ENCODE measurements at regions not wholly inside any gene's neighbourhood (a gene's known extent, or its start where the extent isn't known, plus 50 kb on each side); places are given as distances from the start of the nearest gene placed in this dataset.

GRCh38 chr2:120544522-120544921, 191.1 kb upstream of the GLI2 start:
- H2BK5ac ChIP-seq (ENCODE audit: low read depth, low read length): no peak overlapping the region
- no peak overlapping the region for H3K27ac ChIP-seq (ENCODE audit: low read depth, low read length)
- ChIA-PET POLR2A (ENCODE audit: partially characterized antibody) (interaction anchor here (0.9 kb wide), 1 partner anchor 11 kb away, joined by 3 read pairs; no protein-coding TSS in a partner anchor), CTCF (ENCODE audit: partially characterized antibody) (interaction anchor here (0.9 to 3.8 kb wide), 7 partner anchors 9 to 133 kb away, joined by 3 to 19 read pairs (median 3); no protein-coding TSS in a partner anchor)
- H3K4me3 ChIP-seq (ENCODE audit: extremely low read depth in 1 of 4, insufficient read depth in 2 of 4, low read depth in 3 of 4, low read length in 4 of 4): no peak overlapping the region
- no peak overlapping the region for H3K4ac ChIP-seq (replicated peaks; ENCODE audit: insufficient read length, low read depth, low read length)
- TF ChIP-seq CHD1 (IDR thresholded peaks at IDR 0.05; ENCODE audit: low read depth, low read length): no peak
- no peak for TF ChIP-seq CEBPB (IDR thresholded peaks at IDR 0.05; ENCODE audit: low read depth, low read length)
- no peak for TF ChIP-seq YY1 (IDR thresholded peaks at IDR 0.05; ENCODE audit: low read depth, low read length)
- no peak for TF ChIP-seq RAD21 (IDR thresholded peaks at IDR 0.05 in 1 of 2, conservative IDR thresholded peaks at IDR 0.05 in 1 of 2; ENCODE audit: low read depth in 2 of 2, low read length in 2 of 2)
- no peak for TF ChIP-seq RNF2 (IDR thresholded peaks at IDR 0.05; ENCODE audit: borderline replicate concordance, low read depth, low read length, missing control alignments, poor library complexity, severe bottlenecking)
- no peak for TF ChIP-seq CBX5 (IDR thresholded peaks at IDR 0.05; ENCODE audit: low read depth, low read length)
- TF ChIP-seq NANOG (IDR thresholded peaks at IDR 0.05; ENCODE audit: insufficient read depth, low read depth, low read length, poor library complexity, severe bottlenecking): no peak
- no peak for TF ChIP-seq KDM1A (IDR thresholded peaks at IDR 0.05; ENCODE audit: borderline replicate concordance, low read length)
- no peak for TF ChIP-seq TAF7 (optimal IDR thresholded peaks at IDR 0.05; ENCODE audit: borderline replicate concordance, low read depth, low read length)
- no peak for TF ChIP-seq SP4 (IDR thresholded peaks at IDR 0.05; ENCODE audit: low read length)
- H2BK120ac ChIP-seq (replicated peaks; ENCODE audit: low read depth, low read length): no peak overlapping the region
- no peak overlapping the region for H4K8ac ChIP-seq (ENCODE audit: extremely low read depth, insufficient read depth, low read length)
- H3K56ac ChIP-seq (replicated peaks; ENCODE audit: insufficient read length, low read depth, low read length): no peak overlapping the region
- H4K91ac ChIP-seq (replicated peaks; ENCODE audit: insufficient read length, low read length): no peak overlapping the region
- no peak overlapping the region for H3K9ac ChIP-seq (replicated peaks in 1 of 4; ENCODE audit: extremely low read depth in 1 of 4, low read depth in 3 of 4, low read length in 3 of 4)
- no peaks in the 10 kb centered on the region for H3K9me3 ChIP-seq (ENCODE audit: insufficient read depth in 2 of 2, low read depth in 1 of 2, low read length in 1 of 2)
- H3K36me3 ChIP-seq (ENCODE audit: control insufficient read depth in 2 of 4, insufficient read depth in 4 of 4, low read length in 3 of 4): no peaks in the 10 kb centered on the region
- no peak overlapping the region for H3K23ac ChIP-seq (ENCODE audit: insufficient read length)
- H3K18ac ChIP-seq (ENCODE audit: extremely low read depth, low read length): no peak overlapping the region
- 79% methylated on average over 7 of the region's 9 CpGs; no CpG with 5 or more reads in 1 of the 2 experiments for WGBS, 2 experiments (ENCODE audit: extremely low coverage in 1 of 2, insufficient coverage in 1 of 2, insufficient read length in 1 of 2, insufficient replicate concordance in 2 of 2, low coverage in 1 of 2, low lambda C conversion rate in 2 of 2, missing lambda C conversion rate in 1 of 2)
- H2BK15ac ChIP-seq (ENCODE audit: low read length): no peak overlapping the region
- H3K4me2 ChIP-seq (ENCODE audit: insufficient read depth in 1 of 2, low read depth in 2 of 2, low read length in 2 of 2): no peak overlapping the region
- no peaks in the 10 kb centered on the region for H3K23me2 ChIP-seq (ENCODE audit: low read depth, low read length)
- no peak overlapping the region for H3K14ac ChIP-seq (ENCODE audit: insufficient read length)
- FAIRE-seq: no peak
- no peak overlapping the region for H2BK20ac ChIP-seq (ENCODE audit: low read length)
- no peak overlapping the region for H4K5ac ChIP-seq (ENCODE audit: insufficient read length, low read depth, low read length)
- no peak for DNase-seq (ENCODE audit: low read depth in 1 of 2, low spot score in 2 of 2)
- no peaks in the 10 kb centered on the region for H3K79me1 ChIP-seq (ENCODE audit: low read depth, low read length)
- H3K79me2 ChIP-seq (ENCODE audit: control insufficient read depth in 1 of 2, insufficient read depth in 2 of 2, low read length in 2 of 2): no peaks in the 10 kb centered on the region
- peaks cover 0 to 8% (median 2%) of the 10 kb centered on the region in 4 experiments; a peak in 3 of 7 replicates for H3K4me1 ChIP-seq (replicated peaks in 1 of 4; ENCODE audit: control insufficient read depth in 3 of 4, insufficient read depth in 4 of 4, low read length in 3 of 4)
- H3K27me3 ChIP-seq (replicated peaks in 1 of 4; ENCODE audit: control insufficient read depth in 3 of 4, extremely low read depth in 1 of 4, insufficient read depth in 3 of 4, low read length in 3 of 4): no peaks in the 10 kb centered on the region; a peak in 2 of 7 replicates
- no peak overlapping the region for H2AK5ac ChIP-seq (ENCODE audit: low read depth, low read length)
- no peak overlapping the region for H2AFZ ChIP-seq (ENCODE audit: low read length)
- H2BK12ac ChIP-seq (ENCODE audit: low read depth, low read length): no peak overlapping the region
- H4K20me1 ChIP-seq (replicated peaks in 1 of 2; ENCODE audit: control insufficient read depth in 1 of 2, insufficient read depth in 2 of 2, low read length in 2 of 2): peaks cover 0 to 2% of the 10 kb centered on the region in 2 experiments
